ENCODE measurements at regions not wholly inside any gene's neighbourhood (a gene's known extent, or its start where the extent isn't known, plus 50 kb on each side); places are given as distances from the start of the nearest gene placed in this dataset.
"Not testable (repeated sequence)": the region's sequence is repeated elsewhere in the genome, so short reads cannot be mapped to it uniquely, and the experiment has no call there.

DNA sequence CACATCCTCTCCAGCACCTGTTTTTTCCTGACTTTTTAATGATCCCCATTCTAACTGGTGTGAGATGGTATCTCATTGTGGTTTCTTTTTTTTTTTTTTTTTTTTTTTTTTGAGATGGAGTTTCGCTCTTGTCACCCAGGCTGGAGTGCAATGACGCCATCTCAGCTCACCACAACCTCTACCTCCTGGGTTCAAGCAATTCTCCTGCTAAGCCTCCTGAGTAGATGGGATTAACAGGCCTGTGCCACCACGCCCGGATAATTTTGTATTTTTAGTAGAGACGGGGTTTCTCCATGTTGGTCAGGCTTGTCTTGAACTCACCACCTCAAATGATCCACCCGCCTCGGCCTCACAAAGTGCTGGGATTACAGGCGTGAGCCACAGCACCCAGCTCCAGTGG is 184.7 kb downstream of the C9orf152 start:
- H4K20me1 ChIP-seq (ENCODE audit: control insufficient read depth, insufficient read depth); H3K27ac ChIP-seq (ENCODE audit: control insufficient read depth, insufficient read depth); H3K27me3 ChIP-seq (replicated peaks in 1 of 2; ENCODE audit: control insufficient read depth in 2 of 2, insufficient read depth in 2 of 2, low read length in 1 of 2); ATAC-seq; in situ Hi-C loops (cut with MboI); intact Hi-C loops (cut with micrococcal nuclease; ENCODE audit: unreplicated experiment); CTCF ChIA-PET; FAIRE-seq; H3K4me1 ChIP-seq (ENCODE audit: control insufficient read depth, insufficient read depth, low read length); SMC1A ChIA-PET (ENCODE audit: uncharacterized antibody, unreplicated experiment); DNase-seq (ENCODE audit: low read depth, low spot score); H3K36me3 ChIP-seq (ENCODE audit: control insufficient read depth in 2 of 2, insufficient read depth in 2 of 2, low read length in 1 of 2); H3K9ac ChIP-seq (ENCODE audit: control insufficient read depth, insufficient read depth, low read length); BruUV-seq (replicated peaks); POLR2A ChIA-PET; H3K4me2 ChIP-seq (ENCODE audit: control insufficient read depth, insufficient read depth); H3K4me3 ChIP-seq; H2AFZ ChIP-seq (ENCODE audit: control insufficient read depth, low read depth, low read length); H3K79me2 ChIP-seq (ENCODE audit: control insufficient read depth, insufficient read depth, low read length); H3K9me3 ChIP-seq (replicated peaks; ENCODE audit: control insufficient read depth, insufficient read depth, low read length): not testable (repeated sequence)
- RAD21 ChIA-PET (ENCODE audit: unreplicated experiment): interaction anchor here (0.8 kb wide), 1 partner anchor 17 kb away, joined by 3 read pairs; no protein-coding TSS in a partner anchor
- 100% methylated on average over 7 of the region's 8 CpGs for WGBS (ENCODE audit: insufficient coverage, insufficient replicate concordance, low lambda C conversion rate, missing lambda C conversion rate)

DNA sequence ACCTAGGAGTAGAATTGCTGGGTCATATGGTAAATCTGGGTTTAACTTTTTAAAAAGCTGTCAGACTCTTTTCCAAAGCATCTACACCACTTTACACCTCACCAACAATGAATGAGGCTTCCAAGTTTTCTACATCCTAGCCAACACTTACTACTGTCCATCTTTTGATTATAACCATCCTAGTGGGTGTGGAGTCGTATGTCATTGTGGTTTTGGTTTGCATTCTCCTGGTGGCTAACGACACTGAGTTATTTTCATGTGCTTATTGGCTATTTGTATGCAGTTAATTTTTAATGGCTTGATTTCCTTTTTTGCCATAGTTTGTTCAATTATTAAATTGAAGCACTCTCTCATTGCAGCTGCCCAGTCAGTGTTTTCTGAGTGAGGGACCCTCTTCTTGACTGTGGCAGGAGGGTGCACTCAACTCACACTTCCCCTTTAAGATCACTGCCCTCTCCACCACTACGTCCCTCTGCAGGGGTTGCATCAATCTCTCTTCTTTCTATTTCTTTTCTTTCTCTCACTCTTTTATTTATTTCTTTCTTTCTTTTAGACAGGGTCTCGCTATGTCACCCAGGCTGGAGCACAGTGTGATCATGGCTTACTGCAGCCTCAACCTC is 182.3 kb downstream of the C9orf152 start:
- H3K4me3 ChIP-seq: no peak overlapping the region
- H2AFZ ChIP-seq (ENCODE audit: control insufficient read depth, low read depth, low read length): no peak overlapping the region
- no peak overlapping the region for H3K9ac ChIP-seq (ENCODE audit: control insufficient read depth, insufficient read depth, low read length)
- intact Hi-C loops (cut with micrococcal nuclease; ENCODE audit: unreplicated experiment) (no loop called here), in situ Hi-C loops (cut with MboI) (no loop called here)
- no TSS peak for BruUV-seq (replicated peaks)
- H3K27ac ChIP-seq (ENCODE audit: control insufficient read depth, insufficient read depth): no peak overlapping the region
- no peak for FAIRE-seq
- no peaks in the 10 kb centered on the region for H3K27me3 ChIP-seq (replicated peaks in 1 of 2; ENCODE audit: control insufficient read depth in 2 of 2, insufficient read depth in 2 of 2, low read length in 1 of 2)
- H3K4me1 ChIP-seq (ENCODE audit: control insufficient read depth, insufficient read depth, low read length): peaks cover 8% of the 10 kb centered on the region
- TF ChIP-seq SPI1 (IDR thresholded peaks at IDR 0.05; ENCODE audit: borderline replicate concordance, insufficient read depth, low read depth, low read length) (peak; percentile 19; the same call in 1 of the 2 replicates), MTA2 (IDR thresholded peaks at IDR 0.05; ENCODE audit: low read depth) (no peak), RUNX3 (IDR thresholded peaks at IDR 0.05; ENCODE audit: low read length) (peak; percentile 36; the same call in 1 of the 2 replicates)
- DNase-seq (ENCODE audit: low read depth, low spot score): no peak
- no peaks in the 10 kb centered on the region for H3K36me3 ChIP-seq (ENCODE audit: control insufficient read depth in 2 of 2, insufficient read depth in 2 of 2, low read length in 1 of 2)
- no peaks in the 10 kb centered on the region for H3K9me3 ChIP-seq (replicated peaks; ENCODE audit: control insufficient read depth, insufficient read depth, low read length)
- no peak for ATAC-seq
- ChIA-PET POLR2A (no interaction called here), SMC1A (ENCODE audit: uncharacterized antibody, unreplicated experiment) (no interaction called here), RAD21 (ENCODE audit: unreplicated experiment) (no interaction called here), CTCF (interaction anchor here (1.0 kb wide), 1 partner anchor 36 kb away, joined by 4 read pairs; no protein-coding TSS in a partner anchor)
- H3K79me2 ChIP-seq (ENCODE audit: control insufficient read depth, insufficient read depth, low read length): no peaks in the 10 kb centered on the region
- H3K4me2 ChIP-seq (ENCODE audit: control insufficient read depth, insufficient read depth): no peak overlapping the region
- H4K20me1 ChIP-seq (ENCODE audit: control insufficient read depth, insufficient read depth): no peaks in the 10 kb centered on the region
- 46% methylated on average over 4 of the region's 4 CpGs for WGBS (ENCODE audit: insufficient coverage, insufficient replicate concordance, low lambda C conversion rate, missing lambda C conversion rate)
